Middle frontal gyrus (tissue), 1 donor: ENCODE measurements at regions not wholly inside any gene's neighbourhood (a gene's known extent, or its start where the extent isn't known, plus 50 kb on each side); places are given as distances from the start of the nearest gene placed in this dataset.
A peak's percentile ranks its signal among the peaks of the same experiment; 100 is the strongest.

Source experiments
- DNase-seq: peaks from one replicate; pipeline ENCODE4 v3.0.0-alpha.2; 2015; ENCODE audit warnings: low spot score; ENCODE audit errors: extremely low spot score

- DNase-seq, result no peak
Measured at GRCh38 chr9:97747201-97747965, 50.2 kb upstream of the XPA start.

GRCh38 chr9:97748525-97748924 is 51.4 kb upstream of the XPA start:
- DNase-seq, result no peak

- no peak for DNase-seq
Measured at GRCh38 chr9:97749928-97750327, 52.8 kb upstream of the XPA start.

GRCh38 chr9:97751531-97751930 is 54.4 kb upstream of the XPA start:
- DNase-seq, result no peak

GRCh38 chr9:97752274-97752673 is 55.1 kb upstream of the XPA start:
- DNase-seq, result no peak

GRCh38 chr9:97753364-97753763 is 56.2 kb upstream of the XPA start:
- no peak for DNase-seq

GRCh38 chr9:97753975-97754374 is 56.8 kb upstream of the XPA start:
- no peak for DNase-seq

GRCh38 chr9:97755618-97756267 is 58.6 kb upstream of the XPA start:
- no peak for DNase-seq

- DNase-seq, result no peak
Measured at GRCh38 chr9:97756991-97757390, 59.9 kb upstream of the XPA start.

- DNase-seq, result no peak
Measured at GRCh38 chr9:97758334-97758916, 61.3 kb upstream of the XPA start.

- DNase-seq, result peak; percentile 8
Measured at GRCh38 chr9:97759581-97760288, 62.6 kb upstream of the XPA start.

- no peak for DNase-seq
Measured at GRCh38 chr9:97761056-97761598, 64.0 kb upstream of the XPA start.

- DNase-seq, result no peak
Measured at GRCh38 chr9:97761879-97762278, 64.7 kb upstream of the XPA start.

GRCh38 chr9:97763874-97764273 is 66.7 kb upstream of the XPA start:
- DNase-seq, result no peak

GRCh38 chr9:97766092-97766491 is 69.0 kb upstream of the XPA start:
- DNase-seq, result no peak

GRCh38 chr9:97766610-97767009 is 69.5 kb upstream of the XPA start:
- DNase-seq, result no peak

- DNase-seq, result no peak
Measured at GRCh38 chr9:97767891-97768290, 70.8 kb upstream of the XPA start.

GRCh38 chr9:97768746-97769145 is 71.6 kb upstream of the XPA start:
- no peak for DNase-seq

- DNase-seq, result no peak
Measured at GRCh38 chr9:97769208-97769607, 72.1 kb upstream of the XPA start.

GRCh38 chr9:97770808-97771372 is 73.8 kb upstream of the XPA start:
- no peak for DNase-seq

- DNase-seq, result no peak
Measured at GRCh38 chr9:97771641-97772040, 74.5 kb upstream of the XPA start.
